ENCODE measurements at regions not wholly inside any gene's neighbourhood (a gene's known extent, or its start where the extent isn't known, plus 50 kb on each side); places are given as distances from the start of the nearest gene placed in this dataset.

- TF ChIP-seq POLR2A (IDR thresholded peaks at IDR 0.05) (no peak), CTCF (IDR thresholded peaks at IDR 0.05 in 4 of 5, conservative IDR thresholded peaks at IDR 0.05 in 1 of 5) (no peak)
These were observed 195.3 kb upstream of the HS6ST1 start for GRCh38 chr2:128513961-128514283.
